RKO (cell line): ENCODE measurements at regions not wholly inside any gene's neighbourhood (a gene's known extent, or its start where the extent isn't known, plus 50 kb on each side); places are given as distances from the start of the nearest gene placed in this dataset.

Experiments
- DNase-seq: peaks from one replicate; pipeline ENCODE4 v3.0.0-alpha.2; 2016; ENCODE audit warnings: low spot score

- peak; percentile 3 for DNase-seq
These were observed 986.3 kb downstream of the STIM2 start for GRCh38 chr4:27846951-27847350.

DNA sequence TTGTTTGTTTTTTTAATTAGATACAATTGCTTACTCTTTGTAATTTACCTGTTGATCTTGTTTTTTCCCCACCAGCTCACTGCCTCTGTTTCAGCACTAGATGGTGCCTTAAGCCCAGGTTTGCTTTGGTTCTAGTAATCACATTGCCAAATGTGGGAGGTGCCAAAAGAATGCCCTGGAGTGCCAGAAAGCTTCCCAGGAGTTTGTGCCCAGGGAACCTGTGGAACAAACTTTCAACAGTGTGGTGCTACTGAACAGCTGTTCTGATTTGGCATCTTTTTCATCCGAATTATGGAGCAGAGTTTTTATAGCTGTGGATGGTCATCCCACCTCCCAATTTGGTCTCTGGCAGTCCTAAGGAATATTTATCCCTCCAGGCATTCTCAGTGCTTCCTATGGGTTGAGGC is 1000.7 kb downstream of the STIM2 start:
- peak; percentile 72 for DNase-seq

DNA sequence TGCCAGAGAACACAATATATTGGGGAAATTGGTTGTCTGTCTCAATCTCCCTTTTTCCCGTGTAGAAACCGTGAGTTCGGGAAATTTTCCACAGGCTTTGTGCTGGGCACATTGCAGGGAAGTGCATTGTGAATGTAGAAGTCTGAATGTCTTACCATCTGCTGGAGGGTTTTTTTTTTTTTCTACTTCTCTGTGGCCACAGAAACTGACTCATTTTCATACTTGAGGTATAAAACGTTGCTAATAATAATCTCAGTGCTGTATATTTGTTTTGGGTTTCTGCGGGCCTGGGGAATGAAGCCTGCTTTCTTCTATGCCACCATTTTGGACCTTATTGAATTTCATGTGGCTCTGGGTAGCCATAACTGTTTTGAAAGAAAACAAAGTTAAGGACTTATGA is 1001.2 kb downstream of the STIM2 start:
- no peak for DNase-seq

DNA sequence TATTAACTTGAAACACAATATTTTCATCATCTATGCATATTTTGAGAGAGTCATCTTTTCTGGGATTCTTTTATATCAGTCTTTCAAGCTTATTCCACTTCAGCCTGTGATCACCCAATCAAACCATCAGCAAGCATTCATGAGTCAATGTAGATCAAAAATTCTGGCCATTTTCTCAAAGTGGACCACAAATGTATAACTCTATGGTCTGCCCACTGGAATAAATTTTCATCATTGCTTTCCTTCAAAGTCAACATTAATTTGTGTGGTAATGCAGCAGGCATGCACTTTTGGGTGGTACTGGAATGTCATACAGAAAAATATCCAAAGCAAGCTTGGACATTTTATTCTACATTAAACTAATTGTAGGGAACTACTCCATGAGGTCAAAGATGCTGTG is 1013.0 kb downstream of the STIM2 start:
- DNase-seq = no peak

GRCh38 chr4:27881705-27882104 is 1021.1 kb downstream of the STIM2 start:
- DNase-seq = no peak

DNA sequence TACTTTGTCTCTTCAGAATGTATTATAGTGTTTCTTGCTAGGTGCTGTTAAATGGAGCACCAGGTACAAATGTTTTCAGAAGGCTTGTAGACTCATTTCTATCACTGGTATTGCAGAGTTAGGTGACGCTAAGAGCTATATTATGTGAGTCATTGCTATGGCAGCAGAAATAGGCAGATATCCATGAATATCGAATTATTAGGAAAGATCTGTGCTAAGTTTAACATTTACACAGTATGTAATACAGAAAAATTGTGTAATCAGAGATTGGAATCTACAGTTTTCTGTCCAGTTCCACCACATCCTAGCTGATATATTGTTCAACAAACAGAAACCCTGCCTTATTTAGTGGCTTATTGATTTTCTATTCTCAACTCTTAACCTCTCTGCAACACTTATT is 1025.5 kb downstream of the STIM2 start:
- DNase-seq = no peak

GRCh38 chr4:27887646-27888045 is 1027.0 kb downstream of the STIM2 start:
- no peak for DNase-seq

GRCh38 chr4:27888505-27888904 is 1027.9 kb downstream of the STIM2 start:
- DNase-seq = no peak

DNA sequence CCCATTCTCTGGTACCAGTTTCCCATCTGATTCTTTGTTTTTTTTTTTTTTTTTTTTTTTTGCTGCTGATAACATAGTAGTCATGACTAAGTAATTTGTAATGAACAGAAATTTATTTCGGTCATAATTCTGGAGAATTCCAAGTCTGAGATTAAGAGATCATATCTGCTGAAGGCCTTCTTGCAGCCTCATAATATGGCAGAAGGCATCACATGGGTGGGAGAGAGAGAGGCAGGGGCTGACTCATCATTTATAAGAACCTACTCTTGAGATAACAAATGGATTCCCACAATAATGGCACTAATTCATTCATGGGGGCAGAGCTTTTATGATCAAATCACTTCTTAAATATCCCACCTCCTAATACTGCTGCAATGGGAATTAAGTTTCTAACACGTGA is 1034.3 kb downstream of the STIM2 start:
- DNase-seq = no peak

- no peak for DNase-seq
These were observed 1047.7 kb downstream of the STIM2 start for GRCh38 chr4:27908356-27908755.

DNA sequence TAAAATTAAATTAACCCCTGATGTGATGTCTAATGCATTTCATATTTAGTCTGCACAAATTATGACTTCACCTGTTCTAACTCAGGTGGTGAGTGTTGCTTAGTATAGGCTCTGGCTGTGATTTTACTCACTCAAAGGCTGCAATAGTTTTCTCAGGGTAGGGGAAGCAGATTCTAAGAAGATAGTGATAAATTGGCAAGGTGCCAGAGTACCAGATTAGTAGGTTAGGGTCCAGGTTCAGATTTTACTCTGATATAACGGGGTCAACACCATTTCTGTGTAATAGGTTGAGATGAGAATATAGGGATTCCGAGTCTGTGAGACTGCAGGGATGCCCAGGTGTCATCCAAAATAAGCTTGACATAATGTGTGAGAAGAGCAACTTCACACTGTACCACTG is 1049.6 kb downstream of the STIM2 start:
- DNase-seq = no peak

DNA sequence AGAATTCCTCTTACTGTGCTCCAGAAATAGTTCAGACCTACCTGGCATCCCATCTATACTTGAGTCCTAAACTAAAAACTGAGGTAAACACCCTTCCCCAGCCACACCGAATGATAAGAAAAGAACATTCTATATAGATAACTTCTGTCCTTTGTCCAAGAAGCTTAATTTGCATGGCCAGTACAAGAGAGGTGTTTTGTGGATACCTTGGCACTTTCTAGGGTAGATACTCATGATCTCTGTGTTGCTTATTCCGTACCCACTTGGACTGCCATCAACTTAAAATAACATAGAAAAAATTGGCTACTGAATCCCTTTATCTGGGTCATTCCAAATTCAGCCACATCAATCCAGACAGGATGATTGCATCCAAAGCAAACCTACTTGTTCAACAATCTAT is 1050.4 kb downstream of the STIM2 start:
- no peak for DNase-seq

DNA sequence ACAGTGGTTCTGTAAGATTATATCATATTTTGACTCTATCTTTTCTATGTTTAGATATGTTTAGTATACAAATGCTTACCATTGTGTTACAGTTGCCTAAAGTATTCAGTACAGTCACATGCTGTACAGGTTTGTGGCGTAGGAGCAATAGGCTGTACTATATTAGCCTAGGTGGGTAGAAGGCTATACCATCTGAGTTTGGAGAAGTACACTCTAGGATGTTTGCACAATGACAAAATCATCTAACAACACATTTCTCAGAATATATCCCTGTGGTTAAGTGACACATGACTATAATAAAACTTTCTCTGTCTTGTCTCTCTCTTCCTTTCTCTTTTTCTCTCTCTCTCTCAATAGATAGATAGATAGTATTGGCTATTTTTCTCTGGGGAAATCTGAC is 1053.1 kb downstream of the STIM2 start:
- no peak for DNase-seq

DNA sequence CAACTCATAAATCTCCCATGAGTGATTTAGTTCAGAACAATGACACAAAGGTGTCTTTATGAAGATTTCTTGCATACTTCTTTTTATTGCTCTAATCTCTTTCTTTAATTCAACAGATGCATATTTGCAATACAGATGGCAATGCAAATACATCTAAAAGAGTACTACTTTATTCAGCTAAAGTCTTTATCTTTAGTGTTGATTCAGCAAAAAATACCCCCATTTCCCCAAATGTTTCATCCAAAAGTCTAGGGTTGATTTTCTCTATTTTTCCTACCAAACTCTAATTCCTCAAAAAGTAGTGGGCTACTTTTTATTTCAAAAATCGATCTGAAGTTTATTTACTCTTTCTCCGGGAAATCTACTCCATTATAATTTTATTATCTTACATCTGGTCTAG is 1055.2 kb downstream of the STIM2 start:
- DNase-seq = no peak

DNA sequence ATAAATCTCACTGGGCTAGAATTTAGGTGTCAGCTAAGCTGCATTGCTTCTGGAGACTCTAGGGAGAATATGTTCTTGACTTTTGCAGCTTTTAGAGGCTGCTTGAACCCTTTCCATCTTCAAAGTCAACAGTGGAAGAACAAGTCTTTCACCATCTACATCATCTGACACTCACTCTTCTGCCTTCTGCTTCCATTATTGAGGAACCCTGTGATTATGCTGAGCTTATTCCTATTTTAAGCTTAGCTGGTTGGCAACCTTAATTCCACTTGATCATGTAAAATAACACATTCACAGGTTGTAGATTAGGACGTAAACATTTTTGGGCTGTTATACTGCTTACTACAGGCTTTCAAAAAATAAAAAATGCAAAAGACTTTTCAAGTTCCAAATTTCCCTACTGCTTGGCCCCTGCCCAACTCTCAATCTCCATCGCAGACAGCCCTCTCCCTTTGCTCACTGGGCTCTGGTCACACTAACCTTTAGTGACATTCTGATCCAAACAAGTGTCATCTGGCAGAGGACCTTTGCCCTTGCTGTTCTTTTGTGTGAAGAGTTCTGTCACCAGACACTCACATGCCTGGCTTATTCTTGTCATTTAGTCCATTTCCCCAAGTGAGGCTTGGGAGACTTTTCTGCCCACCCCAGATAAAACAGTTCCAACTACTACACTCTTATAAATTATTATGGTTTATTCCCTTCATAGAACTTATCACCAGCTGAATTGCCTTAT is 1056.0 kb downstream of the STIM2 start:
- no peak for DNase-seq

DNA sequence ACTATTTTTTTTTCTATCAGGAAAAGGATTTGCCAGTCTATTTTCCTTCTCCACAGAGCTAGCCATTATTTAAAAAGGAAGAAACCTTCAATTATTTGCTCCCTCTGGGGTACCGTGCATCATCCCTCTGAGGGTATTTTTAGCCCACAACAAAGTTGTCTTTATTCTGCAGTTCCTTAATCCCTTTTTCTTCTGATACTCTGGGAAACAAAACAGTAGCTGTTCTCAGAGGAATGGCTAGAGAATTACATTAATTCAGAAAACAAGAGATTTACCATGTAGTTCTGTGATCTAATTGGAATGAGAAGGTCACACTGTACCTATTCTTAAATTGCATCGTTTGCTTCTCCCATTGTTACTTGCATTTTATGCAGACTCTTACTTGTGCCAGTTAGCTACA is 1056.7 kb downstream of the STIM2 start:
- no peak for DNase-seq

GRCh38 chr4:27921231-27921630 is 1060.6 kb downstream of the STIM2 start:
- DNase-seq = no peak

DNA sequence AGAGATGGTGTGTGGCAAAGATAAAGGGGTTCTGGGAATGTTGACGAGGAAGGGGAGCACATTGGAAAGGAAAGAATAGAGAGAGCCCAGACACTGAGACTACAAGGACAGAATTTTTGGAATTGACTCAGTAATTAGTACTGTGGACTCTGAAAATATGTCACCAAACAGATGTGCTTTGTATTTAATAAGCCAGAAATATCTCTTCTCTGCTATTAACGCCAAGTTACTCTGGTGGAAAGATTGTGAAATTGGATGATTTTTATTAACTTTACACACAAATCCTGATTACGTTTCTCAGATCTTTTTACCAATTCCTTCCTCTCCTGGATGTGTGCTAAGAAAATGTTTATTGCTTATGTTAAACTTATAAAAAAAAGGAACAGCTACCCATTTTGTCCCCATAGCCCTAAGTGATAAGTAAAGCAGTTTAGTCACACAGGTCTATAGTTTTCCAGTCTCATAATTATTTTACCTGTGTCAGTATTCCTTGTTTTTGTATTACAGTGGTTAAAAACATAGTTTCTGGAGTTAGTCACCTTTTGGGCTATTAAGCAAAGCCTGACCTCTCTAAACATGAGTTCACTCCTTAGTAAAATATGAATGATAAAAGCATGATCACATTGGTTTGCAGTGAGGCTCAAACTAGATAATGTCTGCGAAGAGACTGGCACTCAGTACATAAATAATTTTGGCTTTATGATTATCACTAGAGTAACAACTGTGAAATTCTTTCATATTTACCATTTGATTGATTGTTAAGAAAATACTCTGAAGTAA is 1068.3 kb downstream of the STIM2 start:
- DNase-seq = no peak

- no peak for DNase-seq
These were observed 1069.7 kb downstream of the STIM2 start for GRCh38 chr4:27930291-27930690.

- DNase-seq = no peak
These were observed 1070.3 kb downstream of the STIM2 start for GRCh38 chr4:27930976-27931375.

DNA sequence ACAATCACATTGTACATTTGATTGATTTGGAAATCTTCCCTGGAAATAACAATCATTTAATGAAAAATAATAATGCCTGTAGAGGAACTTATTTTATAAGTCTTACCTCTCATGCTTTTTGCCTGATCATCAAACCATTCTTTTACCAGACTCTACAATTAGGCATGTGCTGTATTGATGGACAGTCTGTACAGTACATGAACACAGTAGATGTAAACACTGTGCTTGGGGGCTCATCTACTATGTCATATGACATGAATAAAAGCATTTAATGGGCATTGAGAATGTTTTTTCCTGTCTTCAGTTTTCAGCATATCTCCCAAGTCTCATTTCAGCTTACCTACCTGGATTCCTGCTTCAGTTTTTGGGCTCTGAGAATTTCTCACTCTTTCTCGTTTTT is 1070.9 kb downstream of the STIM2 start:
- no peak for DNase-seq

- no peak for DNase-seq
These were observed 1074.2 kb downstream of the STIM2 start for GRCh38 chr4:27934871-27935270.

- no peak for DNase-seq
These were observed 1086.2 kb downstream of the STIM2 start for GRCh38 chr4:27946799-27947198.

DNA sequence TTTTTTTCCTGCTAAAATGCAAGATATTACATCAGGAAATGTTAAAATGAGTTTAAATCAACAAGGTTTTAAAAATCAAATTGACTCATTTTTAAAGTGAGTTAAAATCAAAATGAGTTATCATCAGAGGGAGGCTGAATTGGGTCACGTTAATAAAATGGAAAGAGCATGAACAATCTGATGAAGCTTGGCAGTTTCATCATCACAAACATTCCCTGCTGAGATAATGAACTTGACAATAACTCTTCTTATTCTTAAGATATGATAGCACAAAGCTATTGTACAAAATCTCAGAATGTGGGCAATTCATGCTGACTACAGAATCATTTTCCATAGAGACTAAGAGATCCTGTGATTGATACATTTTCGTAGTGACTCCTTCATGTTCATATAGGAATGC is 1086.7 kb downstream of the STIM2 start:
- DNase-seq = no peak
